ENCODE measurements at regions not wholly inside any gene's neighbourhood (a gene's known extent, or its start where the extent isn't known, plus 50 kb on each side); places are given as distances from the start of the nearest gene placed in this dataset.

GRCh38 chr1:70807088-70807664 lies 240.4 kb downstream of the PTGER3 start:
- TF ChIP-seq POLR2AphosphoS5 (IDR thresholded peaks at IDR 0.05) (no peak), CTCF (IDR thresholded peaks at IDR 0.05) (no peak)

Measured in suprapubic skin (tissue), 3 donors.